HG03045 (cell line): ENCODE measurements at regions not wholly inside any gene's neighbourhood (a gene's known extent, or its start where the extent isn't known, plus 50 kb on each side); places are given as distances from the start of the nearest gene placed in this dataset.
"Not testable (repeated sequence)": the region's sequence is repeated elsewhere in the genome, so short reads cannot be mapped to it uniquely, and the experiment has no call there.

Source experiments
- ATAC-seq: cut with Tn5 transposase; IDR thresholded peaks from one replicate; pipeline ENCODE4 v1.9.1; 2021; ENCODE audit warnings: mild to moderate bottlenecking, moderate library complexity; ENCODE audit not compliant: unreplicated experiment

GRCh38 chr4:171017593-171017992 lies 795.6 kb upstream of the GALNTL6 start:
- no peak for ATAC-seq

DNA sequence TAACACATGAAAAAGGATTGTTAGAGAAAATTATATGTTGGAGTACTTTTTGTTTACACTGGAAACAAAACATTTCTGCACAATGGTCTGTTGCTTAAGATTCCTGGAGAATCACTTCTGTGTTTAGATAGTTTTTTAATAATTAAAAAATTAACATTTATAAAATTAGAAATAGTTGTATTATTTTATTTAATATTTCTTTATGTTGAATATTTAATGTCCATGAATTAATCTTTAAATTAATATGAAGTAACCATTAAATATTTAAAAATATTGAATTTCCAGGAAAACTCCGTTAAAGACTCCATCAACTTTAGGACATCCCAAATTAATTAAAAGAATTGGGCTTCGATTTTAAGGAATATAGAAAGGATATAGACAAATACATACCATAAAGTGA lies 797.1 kb upstream of the GALNTL6 start:
- ATAC-seq: no peak

DNA sequence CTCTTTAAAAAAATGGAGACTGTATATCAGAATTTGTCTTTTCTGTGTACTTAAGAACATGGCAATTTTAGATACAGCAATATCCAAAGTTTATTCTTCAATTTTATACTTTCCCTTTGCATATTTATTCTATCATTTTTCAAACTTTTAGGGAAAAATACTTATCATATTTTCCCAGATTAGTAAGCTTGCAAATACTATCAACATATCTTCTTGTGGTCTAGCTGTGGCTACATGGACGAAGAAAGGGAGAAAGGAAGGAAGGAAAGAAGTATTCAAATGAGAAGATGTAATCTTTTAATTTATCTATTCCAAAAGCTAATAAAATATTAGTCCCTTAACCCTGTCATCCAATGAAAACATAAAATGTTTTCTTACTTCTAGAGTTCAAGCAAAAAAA lies 797.8 kb upstream of the GALNTL6 start:
- ATAC-seq: no peak

GRCh38 chr4:171007618-171008390 lies 805.4 kb upstream of the GALNTL6 start:
- ATAC-seq: no peak

GRCh38 chr4:171002246-171002645 lies 811.0 kb upstream of the GALNTL6 start:
- ATAC-seq: no peak

DNA sequence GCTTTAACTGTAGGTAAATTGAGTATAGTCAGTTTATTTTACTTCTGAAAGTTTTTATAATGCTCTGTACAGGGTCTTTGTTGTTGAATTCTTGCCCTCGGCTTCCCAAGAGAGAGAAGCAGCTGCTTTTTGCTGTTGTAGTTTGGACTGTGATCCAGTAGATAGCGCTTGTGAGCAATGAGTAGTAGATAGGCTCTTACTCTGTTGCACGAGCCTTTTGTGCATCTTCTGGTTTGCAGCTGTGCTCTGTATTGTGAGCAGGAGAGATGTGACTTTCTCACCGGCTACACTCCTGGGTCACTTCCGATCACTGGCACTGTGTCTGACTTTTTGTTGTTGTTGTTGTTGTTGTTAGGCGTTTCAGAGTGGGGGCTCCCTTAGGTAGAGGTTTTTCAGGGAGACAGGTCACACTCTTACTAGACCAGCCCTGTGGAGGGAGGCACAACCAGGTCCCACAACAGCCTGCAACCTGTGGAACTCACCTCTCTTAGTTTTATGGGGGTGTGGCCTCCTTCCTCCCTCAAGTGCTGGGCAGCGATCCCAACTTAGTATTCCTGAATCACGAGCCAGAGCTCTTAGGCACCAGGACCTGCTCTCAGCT lies 822.1 kb upstream of the GALNTL6 start:
- no peak for ATAC-seq

DNA sequence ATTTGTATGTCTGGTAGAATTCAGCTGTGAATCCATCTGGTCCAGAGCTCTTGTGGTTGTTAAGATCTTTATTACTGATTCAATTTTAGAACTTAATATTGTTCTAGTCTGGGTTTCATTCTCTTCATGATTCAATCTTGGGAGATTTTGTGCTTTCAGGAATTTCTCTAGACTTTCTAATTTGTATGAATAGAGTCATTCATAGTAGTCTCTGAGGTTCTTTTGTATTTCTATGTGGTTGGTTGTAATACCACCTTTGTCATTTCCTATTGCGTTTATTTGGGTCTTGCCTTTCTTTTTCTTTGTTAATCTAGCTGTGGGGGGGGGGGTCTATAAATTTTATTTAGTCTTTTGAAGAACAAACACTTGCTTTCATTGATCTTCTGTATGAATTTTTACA lies 824.8 kb upstream of the GALNTL6 start:
- no peak for ATAC-seq

DNA sequence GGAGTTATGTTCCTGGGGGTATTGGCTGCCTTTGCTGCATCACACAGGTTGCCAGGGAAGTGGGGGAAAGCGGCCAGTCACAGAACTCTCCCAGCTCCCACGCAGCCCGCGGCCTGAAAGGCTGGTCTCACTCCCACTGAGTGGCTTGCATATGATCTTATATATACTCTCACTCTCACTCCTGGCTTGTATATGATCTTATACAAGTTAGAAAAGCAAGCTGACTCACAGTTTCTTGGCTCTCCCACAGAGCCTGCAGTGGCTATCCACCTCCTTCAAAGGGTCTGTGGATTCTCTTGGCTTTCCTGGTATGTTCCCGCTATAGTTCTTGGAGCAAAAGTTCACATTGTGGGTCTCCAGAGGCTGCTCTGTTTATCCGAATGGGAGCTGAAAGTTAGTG lies 833.5 kb upstream of the GALNTL6 start:
- no peak for ATAC-seq

- no peak for ATAC-seq
Measured at GRCh38 chr4:170978990-170979389, 834.2 kb upstream of the GALNTL6 start.

GRCh38 chr4:170949084-170949483 lies 859.3 kb upstream of the AADAT start:
- no peak for ATAC-seq

- no peak for ATAC-seq
Measured at GRCh38 chr4:170940043-170940724, 850.4 kb upstream of the AADAT start.

GRCh38 chr4:170938588-170938987 lies 848.8 kb upstream of the AADAT start:
- ATAC-seq: no peak

GRCh38 chr4:170931321-170931720 lies 841.6 kb upstream of the AADAT start:
- ATAC-seq: no peak

- no peak for ATAC-seq
Measured at GRCh38 chr4:170888660-170889059, 798.9 kb upstream of the AADAT start.

DNA sequence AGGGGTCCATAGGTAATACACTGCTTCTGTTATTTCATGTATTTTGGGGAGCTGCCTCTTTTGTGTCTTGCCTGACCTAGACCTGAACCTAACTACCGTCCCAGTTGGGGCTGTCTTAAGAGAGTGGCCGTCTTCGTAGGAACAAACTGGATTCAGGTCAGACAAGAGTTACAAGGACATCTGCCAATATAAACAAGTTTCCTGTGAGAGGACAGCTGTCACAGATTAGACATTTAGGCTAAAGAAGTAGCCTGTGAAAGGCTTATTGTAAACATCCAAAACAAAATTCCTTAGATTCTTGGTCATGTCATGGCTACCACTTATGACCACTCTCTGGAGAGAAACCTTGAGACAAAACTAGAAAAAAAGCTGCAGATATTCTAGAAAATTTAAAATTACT lies 797.6 kb upstream of the AADAT start:
- ATAC-seq: no peak

DNA sequence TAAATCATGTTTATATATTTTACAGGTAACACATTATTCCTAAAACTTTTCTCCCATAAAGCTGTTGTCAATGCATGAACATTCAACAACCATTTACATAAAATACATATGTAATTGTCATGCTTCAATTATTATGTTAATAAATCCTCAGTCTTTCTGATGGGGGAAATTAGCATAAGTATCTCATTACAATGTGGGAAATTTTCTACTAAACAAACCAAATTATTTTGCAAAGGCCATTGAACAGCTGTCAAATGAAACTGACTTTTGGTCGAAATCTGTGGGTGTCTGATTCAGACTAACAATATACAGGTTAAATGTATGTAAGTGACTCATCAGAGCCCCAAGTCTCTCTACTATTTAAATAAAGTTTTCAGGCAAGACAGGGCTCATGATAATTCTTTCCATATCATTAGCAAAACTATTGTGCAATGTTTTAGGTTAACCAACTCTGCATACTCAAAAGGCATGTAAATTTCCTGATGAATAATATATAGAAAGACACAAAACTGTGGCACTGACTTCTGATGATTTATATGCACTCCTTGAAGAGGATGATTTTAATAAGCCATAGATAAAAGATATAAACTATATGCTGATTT lies 795.3 kb upstream of the AADAT start:
- no peak for ATAC-seq

- not testable (repeated sequence) for ATAC-seq
Measured at GRCh38 chr4:170881646-170882045, 791.9 kb upstream of the AADAT start.

GRCh38 chr4:170875868-170876267 lies 786.1 kb upstream of the AADAT start:
- ATAC-seq: no peak

DNA sequence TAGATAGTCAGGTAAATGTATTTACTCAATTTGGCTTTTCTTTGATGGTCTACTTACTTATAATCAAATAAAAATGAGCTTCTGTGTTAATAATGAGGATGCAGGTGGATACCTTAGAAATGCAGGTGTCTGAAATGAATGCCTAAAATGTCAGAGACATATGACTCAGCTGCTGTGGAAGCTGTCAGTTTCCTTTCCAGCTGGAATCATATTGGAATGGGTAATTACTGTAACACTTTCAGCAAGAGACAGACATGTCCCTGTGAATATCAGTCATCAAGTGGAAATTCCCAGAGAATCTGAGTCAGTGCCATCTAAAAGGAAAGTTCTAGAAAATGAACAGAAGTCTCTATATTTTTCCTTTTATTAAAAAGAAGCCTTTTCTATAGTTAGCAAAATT lies 783.0 kb upstream of the AADAT start:
- no peak for ATAC-seq

DNA sequence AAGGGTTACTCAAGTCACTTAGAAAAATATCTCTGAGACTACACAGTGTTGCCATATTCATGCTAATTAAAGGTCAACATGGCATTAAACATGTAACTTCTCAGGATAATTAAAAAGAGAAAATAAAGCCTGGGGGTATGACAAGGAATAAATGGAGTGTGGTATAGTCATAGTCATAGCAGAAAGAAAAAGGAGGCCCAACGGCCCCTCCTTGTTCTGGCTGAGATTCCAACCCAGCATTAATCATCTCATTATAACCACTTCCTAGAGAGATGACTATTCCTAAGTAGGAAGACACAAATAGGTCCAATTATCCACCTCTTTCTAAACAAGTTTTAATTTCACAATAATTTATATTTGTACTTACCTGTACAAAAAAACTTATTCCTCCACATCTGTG lies 778.4 kb upstream of the AADAT start:
- no peak for ATAC-seq

- no peak for ATAC-seq
Measured at GRCh38 chr4:170854097-170854496, 764.3 kb upstream of the AADAT start.
